Ramos (cell line): ENCODE measurements at regions not wholly inside any gene's neighbourhood (a gene's known extent, or its start where the extent isn't known, plus 50 kb on each side); places are given as distances from the start of the nearest gene placed in this dataset.
"Not testable (repeated sequence)": the region's sequence is repeated elsewhere in the genome, so short reads cannot be mapped to it uniquely, and the experiment has no call there.

ENCODE experiments used
- in situ Hi-C: fragments of 300-500 bp; cut with MboI; formaldehyde crosslinking; loops from one replicate; pipeline ENCODE4 v1.14.3; 2022; ENCODE audit warnings: low sequenced_read_pairs; ENCODE audit not compliant: unreplicated experiment

DNA sequence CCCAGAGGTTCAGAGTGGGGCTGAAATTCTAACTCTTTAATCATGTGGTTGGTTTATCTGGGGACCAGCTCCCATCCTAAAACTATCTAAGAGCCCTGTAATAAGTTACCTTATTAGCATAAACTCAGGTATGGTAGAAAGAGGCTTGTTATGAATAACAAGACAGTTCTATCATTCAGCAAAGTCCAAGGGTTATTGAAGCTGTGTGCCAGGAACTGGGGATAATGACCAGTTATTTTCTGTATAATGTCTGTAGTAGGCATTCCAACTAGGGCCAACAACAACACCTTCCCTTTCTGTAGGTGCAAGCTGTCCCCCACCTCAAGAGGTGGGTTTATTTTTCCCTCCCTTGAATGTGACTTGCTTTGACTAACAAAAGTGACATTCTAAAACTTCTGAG is 170.1 kb downstream of the CD83 start:
- in situ Hi-C loops, result no loop called here

DNA sequence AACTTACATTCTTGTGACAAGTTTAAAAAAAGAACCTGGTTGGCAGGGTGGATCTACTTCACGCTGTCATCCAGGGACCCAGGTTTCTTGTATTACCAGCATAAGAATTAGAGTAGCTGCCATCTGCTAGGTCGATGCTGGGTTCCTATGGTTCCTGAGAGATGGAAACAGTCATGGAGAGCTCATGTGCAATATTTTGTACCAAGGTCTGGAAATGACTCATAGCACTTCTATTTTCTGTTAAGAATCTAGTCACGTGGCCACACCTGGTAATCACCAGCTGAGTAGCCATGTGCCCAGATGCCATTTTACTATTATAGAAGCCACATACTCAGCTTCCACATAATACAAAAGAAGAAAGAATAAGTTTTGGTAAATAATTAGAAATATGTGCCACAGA is 171.3 kb downstream of the CD83 start:
- in situ Hi-C loops, result no loop called here

DNA sequence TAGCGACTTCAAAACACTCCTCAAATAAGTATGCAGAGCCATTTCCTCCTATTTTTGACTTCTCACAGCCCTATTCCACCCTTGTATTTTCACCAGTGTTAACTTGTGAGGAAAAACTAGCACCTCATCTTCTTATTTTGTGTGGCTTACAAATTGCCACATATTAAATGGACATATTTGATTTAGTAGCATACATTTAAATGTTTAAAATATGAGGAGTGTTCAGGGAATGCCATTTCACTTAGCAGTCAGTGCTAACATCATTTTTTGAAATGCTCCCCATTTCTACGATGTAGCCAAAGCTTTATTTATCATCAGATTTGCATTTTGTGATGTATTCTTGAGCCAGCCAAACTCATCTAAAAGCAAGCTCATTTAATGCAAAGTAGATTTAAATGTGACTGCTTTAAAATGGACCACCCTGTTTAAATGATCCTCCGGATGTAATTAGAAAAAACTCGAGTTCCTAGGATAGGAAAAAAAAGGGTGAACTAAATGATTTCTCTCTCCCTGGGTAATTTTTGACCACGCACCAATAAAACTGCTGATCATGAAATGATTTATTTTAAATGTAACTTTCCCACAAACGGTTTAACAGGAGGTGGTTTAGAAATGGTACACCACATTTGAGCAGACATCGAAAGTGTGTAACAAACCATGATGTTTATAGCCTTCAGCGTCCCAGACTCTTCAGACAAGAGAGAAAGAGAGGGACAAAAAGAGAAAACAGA is 172.6 kb downstream of the CD83 start:
- in situ Hi-C loops, result no loop called here

GRCh38 chr6:14290772-14291330 is 173.3 kb downstream of the CD83 start:
- in situ Hi-C loops, result no loop called here

GRCh38 chr6:14291331-14291730 is 173.8 kb downstream of the CD83 start:
- in situ Hi-C loops, result no loop called here

DNA sequence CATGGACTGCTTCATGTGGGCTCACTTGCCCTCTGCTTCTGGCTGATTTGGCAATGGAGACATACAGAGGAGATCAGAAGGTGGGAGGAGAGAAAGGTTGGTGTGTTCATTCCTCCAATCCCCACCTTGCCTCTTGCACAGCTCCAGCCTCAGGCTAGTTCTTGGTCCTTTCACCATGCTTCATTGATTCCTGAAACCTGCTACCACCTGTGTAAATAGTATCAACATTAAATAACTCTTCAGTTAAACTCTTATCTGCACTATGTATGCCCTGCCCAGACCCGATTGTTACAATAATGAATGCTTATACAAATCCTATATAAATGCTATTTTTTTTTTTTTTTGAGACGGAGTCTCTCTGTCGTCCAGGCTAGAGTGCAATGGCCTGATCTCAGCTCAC is 174.5 kb downstream of the CD83 start:
- in situ Hi-C loops, result no loop called here

GRCh38 chr6:14294270-14294951 is 176.8 kb downstream of the CD83 start:
- in situ Hi-C loops, result no loop called here

- in situ Hi-C loops, result not testable (repeated sequence)
Measured at GRCh38 chr6:14296698-14297097, 179.1 kb downstream of the CD83 start.

DNA sequence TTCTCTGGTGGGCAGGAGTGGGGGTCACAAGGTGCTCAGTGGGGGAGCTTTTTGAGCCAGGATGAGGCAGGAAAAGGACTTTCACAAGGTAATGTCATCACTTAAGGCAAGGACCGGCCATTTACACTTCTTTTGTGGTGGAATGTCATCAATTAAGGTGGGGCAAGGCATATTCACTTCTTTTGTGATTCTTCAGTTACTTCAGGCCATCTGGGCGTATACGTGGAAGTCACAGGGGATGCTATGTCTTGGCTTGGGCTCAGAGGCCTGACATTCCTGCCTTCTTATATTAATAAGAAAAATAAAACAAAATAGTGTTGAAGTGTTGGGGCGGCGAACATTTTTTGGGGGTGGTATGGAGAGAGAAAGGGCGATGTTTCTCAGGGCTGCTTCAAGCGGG is 179.5 kb downstream of the CD83 start:
- in situ Hi-C loops, result not testable (repeated sequence)

DNA sequence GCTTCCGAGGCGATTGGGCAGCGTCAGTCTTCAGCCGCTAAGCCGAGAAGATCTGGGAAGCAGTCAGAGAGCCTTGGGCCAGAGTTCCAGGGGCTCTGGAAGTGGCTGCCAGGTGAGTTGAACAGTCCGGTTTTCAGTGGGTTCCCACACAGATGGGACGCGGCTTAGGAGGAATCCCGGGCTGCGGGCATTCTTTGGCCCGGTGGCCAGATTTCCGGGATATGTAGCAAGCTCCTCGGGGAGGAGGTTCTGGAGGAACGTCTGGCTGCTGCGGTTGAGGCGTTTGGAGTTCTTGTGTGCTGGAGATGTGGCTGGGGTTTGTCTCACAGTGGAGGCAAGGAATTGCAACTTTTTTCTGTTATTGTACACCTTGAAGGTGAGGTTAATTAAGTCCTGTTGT is 182.6 kb downstream of the CD83 start:
- in situ Hi-C loops, result not testable (repeated sequence)

- in situ Hi-C loops, result not testable (repeated sequence)
Measured at GRCh38 chr6:14300721-14301120, 183.1 kb downstream of the CD83 start.

DNA sequence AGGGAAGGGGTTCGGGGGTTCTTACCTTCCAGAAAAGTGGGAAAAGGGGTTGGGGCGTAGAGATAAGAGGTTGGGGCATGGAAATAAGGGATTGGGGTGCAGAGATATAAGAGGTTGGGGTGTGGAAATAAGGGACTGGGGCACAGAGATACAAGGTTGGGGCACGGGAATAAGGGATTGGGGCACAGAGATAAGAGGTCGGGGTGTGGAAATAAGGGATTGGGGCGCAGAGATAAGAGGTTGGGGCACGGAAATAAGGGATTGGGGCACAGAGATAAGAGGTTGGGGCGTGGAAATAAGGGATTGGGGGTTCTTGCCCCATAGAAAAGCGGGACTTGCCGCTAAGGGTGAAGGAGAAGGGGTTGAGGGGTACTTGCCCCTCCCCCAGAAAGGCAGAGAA is 183.9 kb downstream of the CD83 start:
- in situ Hi-C loops, result not testable (repeated sequence)

GRCh38 chr6:14305131-14305530 is 187.6 kb downstream of the CD83 start:
- in situ Hi-C loops, result no loop called here

GRCh38 chr6:14305624-14306023 is 188.1 kb downstream of the CD83 start:
- in situ Hi-C loops, result no loop called here

GRCh38 chr6:14306151-14306906 is 188.8 kb downstream of the CD83 start:
- in situ Hi-C loops, result no loop called here

- in situ Hi-C loops, result no loop called here
Measured at GRCh38 chr6:14309516-14309915, 191.9 kb downstream of the CD83 start.

DNA sequence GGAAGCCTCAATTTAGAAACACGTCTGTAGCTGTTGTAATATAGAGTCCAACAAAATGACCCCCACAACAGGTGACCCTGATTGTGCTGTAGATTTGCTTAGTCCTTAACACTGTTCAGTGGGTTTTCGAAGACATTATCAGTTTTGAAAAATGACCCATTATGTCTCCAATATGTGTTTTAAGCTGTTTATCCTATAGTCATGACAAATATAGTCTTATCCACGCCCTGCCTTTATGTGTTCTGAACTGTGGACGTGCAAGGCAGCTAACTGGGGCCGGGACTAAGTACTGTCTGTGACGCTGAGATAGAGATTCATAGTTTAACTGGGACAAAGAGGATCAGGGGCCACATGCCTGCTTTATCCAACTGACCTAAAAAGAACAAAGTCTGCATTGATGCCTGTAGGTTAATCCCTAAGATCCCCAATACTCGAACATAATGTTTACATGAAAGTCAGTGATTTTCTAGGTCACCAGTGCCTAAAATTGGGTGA is 192.4 kb downstream of the CD83 start:
- in situ Hi-C loops, result no loop called here

DNA sequence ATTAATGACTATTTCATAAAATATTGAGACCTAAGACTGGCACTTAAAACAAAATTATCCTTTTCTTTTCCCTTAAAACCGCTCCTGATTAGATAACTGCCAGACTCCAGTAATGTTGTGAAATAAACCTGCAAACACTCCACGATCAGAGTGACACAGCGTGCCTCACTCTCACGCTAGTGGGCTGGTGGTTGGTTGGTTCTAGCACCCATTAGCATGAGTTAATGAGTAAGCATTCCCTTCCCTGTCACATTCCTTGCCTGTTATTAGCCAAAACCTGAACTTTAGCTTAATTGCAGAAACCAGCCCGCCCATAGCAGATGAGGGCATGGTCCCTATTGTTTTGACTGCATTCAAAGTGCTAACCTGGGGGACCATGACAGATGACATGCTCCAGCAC is 193.4 kb downstream of the CD83 start:
- in situ Hi-C loops, result no loop called here

- in situ Hi-C loops, result no loop called here
Measured at GRCh38 chr6:14312587-14312986, 195.0 kb downstream of the CD83 start.

- in situ Hi-C loops, result no loop called here
Measured at GRCh38 chr6:14313248-14313647, 195.7 kb downstream of the CD83 start.

- in situ Hi-C loops, result no loop called here
Measured at GRCh38 chr6:14315353-14315752, 197.8 kb downstream of the CD83 start.
